22Rv1 (cell line): ENCODE measurements at regions not wholly inside any gene's neighbourhood (a gene's known extent, or its start where the extent isn't known, plus 50 kb on each side); places are given as distances from the start of the nearest gene placed in this dataset.
A peak's percentile ranks its signal among the peaks of the same experiment; 100 is the strongest.

Experiments
- CTCF ChIP-seq: fragments of 450-650 bp; IDR thresholded peaks from 2 replicates; pipeline ENCODE4 v1.5.1; 2017; ENCODE audit warnings: mild to moderate bottlenecking
- ZFX ChIP-seq: fragments of 450-650 bp; IDR thresholded peaks from 2 replicates; pipeline ENCODE4 v1.6.1; 2017; ENCODE audit warnings: antibody characterized with exemption, borderline replicate concordance

GRCh38 chr18:7177116-7177744, 53.7 kb upstream of the LRRC30 start:
- TF ChIP-seq CTCF (peak; percentile 63), ZFX (no peak)
